ENCODE measurements at regions not wholly inside any gene's neighbourhood (a gene's known extent, or its start where the extent isn't known, plus 50 kb on each side); places are given as distances from the start of the nearest gene placed in this dataset.

DNA sequence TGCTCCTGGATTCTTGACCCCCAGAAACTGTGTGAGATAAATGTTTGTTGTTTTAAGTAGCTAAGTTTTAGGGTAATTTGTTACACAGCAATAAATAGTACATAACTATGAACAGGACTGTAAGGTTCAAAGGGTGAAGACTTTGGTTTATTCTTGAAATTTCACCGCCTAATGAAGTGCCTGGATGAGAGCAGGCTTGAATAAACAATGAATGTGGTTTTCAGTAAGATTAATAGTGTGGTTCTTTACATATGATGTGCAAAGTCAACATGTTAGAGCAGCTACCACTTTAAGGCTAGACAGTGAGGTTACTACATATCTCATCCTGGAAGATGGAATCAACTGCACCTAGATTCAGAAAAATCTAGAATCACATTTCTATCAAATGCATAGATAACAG is 145.2 kb upstream of the BTG1 start (continued):
- TF ChIP-seq, protein P1, sequence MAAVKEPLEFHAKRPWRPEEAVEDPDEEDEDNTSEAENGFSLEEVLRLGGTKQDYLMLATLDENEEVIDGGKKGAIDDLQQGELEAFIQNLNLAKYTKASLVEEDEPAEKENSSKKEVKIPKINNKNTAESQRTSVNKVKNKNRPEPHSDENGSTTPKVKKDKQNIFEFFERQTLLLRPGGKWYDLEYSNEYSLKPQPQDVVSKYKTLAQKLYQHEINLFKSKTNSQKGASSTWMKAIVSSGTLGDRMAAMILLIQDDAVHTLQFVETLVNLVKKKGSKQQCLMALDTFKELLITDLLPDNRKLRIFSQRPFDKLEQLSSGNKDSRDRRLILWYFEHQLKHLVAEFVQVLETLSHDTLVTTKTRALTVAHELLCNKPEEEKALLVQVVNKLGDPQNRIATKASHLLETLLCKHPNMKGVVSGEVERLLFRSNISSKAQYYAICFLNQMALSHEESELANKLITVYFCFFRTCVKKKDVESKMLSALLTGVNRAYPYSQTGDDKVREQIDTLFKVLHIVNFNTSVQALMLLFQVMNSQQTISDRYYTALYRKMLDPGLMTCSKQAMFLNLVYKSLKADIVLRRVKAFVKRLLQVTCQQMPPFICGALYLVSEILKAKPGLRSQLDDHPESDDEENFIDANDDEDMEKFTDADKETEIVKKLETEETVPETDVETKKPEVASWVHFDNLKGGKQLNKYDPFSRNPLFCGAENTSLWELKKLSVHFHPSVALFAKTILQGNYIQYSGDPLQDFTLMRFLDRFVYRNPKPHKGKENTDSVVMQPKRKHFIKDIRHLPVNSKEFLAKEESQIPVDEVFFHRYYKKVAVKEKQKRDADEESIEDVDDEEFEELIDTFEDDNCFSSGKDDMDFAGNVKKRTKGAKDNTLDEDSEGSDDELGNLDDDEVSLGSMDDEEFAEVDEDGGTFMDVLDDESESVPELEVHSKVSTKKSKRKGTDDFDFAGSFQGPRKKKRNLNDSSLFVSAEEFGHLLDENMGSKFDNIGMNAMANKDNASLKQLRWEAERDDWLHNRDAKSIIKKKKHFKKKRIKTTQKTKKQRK (IDR thresholded peaks at IDR 0.05; ENCODE audit: low read depth, low read length), result no peak
- no peak for TF ChIP-seq SMARCA5 (IDR thresholded peaks at IDR 0.05)

DNA sequence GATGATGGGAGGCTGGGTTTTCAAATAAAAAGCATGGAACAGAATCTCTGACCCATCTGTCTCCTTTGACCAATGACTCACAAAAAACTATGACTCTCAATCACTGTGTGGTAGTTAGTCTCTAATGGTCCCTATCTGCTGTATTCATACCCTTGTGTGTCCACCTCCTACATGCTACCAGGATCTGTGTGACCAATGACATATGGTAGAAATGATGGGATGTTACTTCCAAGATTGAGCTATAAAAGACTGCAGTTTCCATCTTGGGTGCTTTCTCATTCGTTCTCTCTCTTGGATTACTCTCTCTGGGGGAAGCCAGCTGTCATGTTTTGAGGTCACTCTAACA is 144.7 kb upstream of the BTG1 start:
- CTCF ChIA-PET, result interaction anchor here (0.9 to 1.9 kb wide), 2 partner anchors 14 to 31 kb away, joined by 3 to 4 read pairs; no protein-coding TSS in a partner anchor
- TF ChIP-seq, protein P2, sequence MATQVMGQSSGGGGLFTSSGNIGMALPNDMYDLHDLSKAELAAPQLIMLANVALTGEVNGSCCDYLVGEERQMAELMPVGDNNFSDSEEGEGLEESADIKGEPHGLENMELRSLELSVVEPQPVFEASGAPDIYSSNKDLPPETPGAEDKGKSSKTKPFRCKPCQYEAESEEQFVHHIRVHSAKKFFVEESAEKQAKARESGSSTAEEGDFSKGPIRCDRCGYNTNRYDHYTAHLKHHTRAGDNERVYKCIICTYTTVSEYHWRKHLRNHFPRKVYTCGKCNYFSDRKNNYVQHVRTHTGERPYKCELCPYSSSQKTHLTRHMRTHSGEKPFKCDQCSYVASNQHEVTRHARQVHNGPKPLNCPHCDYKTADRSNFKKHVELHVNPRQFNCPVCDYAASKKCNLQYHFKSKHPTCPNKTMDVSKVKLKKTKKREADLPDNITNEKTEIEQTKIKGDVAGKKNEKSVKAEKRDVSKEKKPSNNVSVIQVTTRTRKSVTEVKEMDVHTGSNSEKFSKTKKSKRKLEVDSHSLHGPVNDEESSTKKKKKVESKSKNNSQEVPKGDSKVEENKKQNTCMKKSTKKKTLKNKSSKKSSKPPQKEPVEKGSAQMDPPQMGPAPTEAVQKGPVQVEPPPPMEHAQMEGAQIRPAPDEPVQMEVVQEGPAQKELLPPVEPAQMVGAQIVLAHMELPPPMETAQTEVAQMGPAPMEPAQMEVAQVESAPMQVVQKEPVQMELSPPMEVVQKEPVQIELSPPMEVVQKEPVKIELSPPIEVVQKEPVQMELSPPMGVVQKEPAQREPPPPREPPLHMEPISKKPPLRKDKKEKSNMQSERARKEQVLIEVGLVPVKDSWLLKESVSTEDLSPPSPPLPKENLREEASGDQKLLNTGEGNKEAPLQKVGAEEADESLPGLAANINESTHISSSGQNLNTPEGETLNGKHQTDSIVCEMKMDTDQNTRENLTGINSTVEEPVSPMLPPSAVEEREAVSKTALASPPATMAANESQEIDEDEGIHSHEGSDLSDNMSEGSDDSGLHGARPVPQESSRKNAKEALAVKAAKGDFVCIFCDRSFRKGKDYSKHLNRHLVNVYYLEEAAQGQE (IDR thresholded peaks at IDR 0.05; ENCODE audit: low read depth, low read length), result no peak
- TF ChIP-seq TBL1XR1 (IDR thresholded peaks at IDR 0.05; ENCODE audit: low read depth, low read length) (no peak), MEF2B (IDR thresholded peaks at IDR 0.05; ENCODE audit: partially characterized antibody, poor library complexity, severe bottlenecking) (no peak), SIX5 (IDR thresholded peaks at IDR 0.05; ENCODE audit: low read depth, low read length, severe bottlenecking) (no peak), RBBP5 (conservative IDR thresholded peaks at IDR 0.05) (no peak)
- TF ChIP-seq, protein P3, sequence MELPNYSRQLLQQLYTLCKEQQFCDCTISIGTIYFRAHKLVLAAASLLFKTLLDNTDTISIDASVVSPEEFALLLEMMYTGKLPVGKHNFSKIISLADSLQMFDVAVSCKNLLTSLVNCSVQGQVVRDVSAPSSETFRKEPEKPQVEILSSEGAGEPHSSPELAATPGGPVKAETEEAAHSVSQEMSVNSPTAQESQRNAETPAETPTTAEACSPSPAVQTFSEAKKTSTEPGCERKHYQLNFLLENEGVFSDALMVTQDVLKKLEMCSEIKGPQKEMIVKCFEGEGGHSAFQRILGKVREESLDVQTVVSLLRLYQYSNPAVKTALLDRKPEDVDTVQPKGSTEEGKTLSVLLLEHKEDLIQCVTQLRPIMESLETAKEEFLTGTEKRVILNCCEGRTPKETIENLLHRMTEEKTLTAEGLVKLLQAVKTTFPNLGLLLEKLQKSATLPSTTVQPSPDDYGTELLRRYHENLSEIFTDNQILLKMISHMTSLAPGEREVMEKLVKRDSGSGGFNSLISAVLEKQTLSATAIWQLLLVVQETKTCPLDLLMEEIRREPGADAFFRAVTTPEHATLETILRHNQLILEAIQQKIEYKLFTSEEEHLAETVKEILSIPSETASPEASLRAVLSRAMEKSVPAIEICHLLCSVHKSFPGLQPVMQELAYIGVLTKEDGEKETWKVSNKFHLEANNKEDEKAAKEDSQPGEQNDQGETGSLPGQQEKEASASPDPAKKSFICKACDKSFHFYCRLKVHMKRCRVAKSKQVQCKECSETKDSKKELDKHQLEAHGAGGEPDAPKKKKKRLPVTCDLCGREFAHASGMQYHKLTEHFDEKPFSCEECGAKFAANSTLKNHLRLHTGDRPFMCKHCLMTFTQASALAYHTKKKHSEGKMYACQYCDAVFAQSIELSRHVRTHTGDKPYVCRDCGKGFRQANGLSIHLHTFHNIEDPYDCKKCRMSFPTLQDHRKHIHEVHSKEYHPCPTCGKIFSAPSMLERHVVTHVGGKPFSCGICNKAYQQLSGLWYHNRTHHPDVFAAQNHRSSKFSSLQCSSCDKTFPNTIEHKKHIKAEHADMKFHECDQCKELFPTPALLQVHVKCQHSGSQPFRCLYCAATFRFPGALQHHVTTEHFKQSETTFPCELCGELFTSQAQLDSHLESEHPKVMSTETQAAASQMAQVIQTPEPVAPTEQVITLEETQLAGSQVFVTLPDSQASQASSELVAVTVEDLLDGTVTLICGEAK (IDR thresholded peaks at IDR 0.05; ENCODE audit: borderline replicate concordance), result no peak

More for the DNA sequence above, 144.7 kb upstream of the BTG1 start:
- Histone ChIP-seq H3K36me3 (ENCODE audit: control insufficient read depth in 2 of 2, insufficient read depth in 2 of 2, low read length in 1 of 2) (no peaks in the 10 kb centered on the region), H4K20me1 (ENCODE audit: control insufficient read depth, insufficient read depth) (no peaks in the 10 kb centered on the region), H3K4me2 (ENCODE audit: control insufficient read depth, insufficient read depth) (no peak overlapping the region), H3K4me1 (ENCODE audit: control insufficient read depth, insufficient read depth, low read length) (no peaks in the 10 kb centered on the region), H3K79me2 (ENCODE audit: control insufficient read depth, insufficient read depth, low read length) (no peaks in the 10 kb centered on the region), H2AFZ (ENCODE audit: control insufficient read depth, low read depth, low read length) (no peak overlapping the region), H3K9ac (ENCODE audit: control insufficient read depth, insufficient read depth, low read length) (no peak overlapping the region), H3K27ac (ENCODE audit: control insufficient read depth, insufficient read depth) (no peak overlapping the region), H3K4me3 (no peak overlapping the region), H3K9me3 (replicated peaks; ENCODE audit: control insufficient read depth, insufficient read depth, low read length) (no peaks in the 10 kb centered on the region), H3K27me3 (replicated peaks in 1 of 2; ENCODE audit: control insufficient read depth in 2 of 2, insufficient read depth in 2 of 2, low read length in 1 of 2) (no peaks in the 10 kb centered on the region)
- SMC1A ChIA-PET (ENCODE audit: uncharacterized antibody, unreplicated experiment), result interaction anchor here (0.9 to 1.6 kb wide), 9 partner anchors 8 to 909 kb away, joined by 3 to 9 read pairs (median 3); no protein-coding TSS in a partner anchor
- ATAC-seq (no peak), DNase-seq (ENCODE audit: low read depth, low spot score) (no peak), FAIRE-seq (no peak)
- intact Hi-C loops (cut with micrococcal nuclease; ENCODE audit: unreplicated experiment), result no loop called here
- POLR2A ChIA-PET, result interaction anchor here (1.4 kb wide), 1 partner anchor 14 kb away, joined by 4 read pairs; no protein-coding TSS in a partner anchor
- WGBS (ENCODE audit: insufficient coverage, insufficient replicate concordance, low lambda C conversion rate, missing lambda C conversion rate), result 82% methylated on average over 1 of the region's 1 CpG
- in situ Hi-C loops (cut with MboI), result no loop called here
- BruUV-seq (replicated peaks), result no TSS peak
- RAD21 ChIA-PET (ENCODE audit: unreplicated experiment), result interaction anchor here (1.1 kb wide), 1 partner anchor 119 kb away, joined by 3 read pairs; no protein-coding TSS in a partner anchor

Measured in GM12878 (cell line).